Ascending aorta (tissue), 2 donors: ENCODE measurements at regions not wholly inside any gene's neighbourhood (a gene's known extent, or its start where the extent isn't known, plus 50 kb on each side); places are given as distances from the start of the nearest gene placed in this dataset.
"Not testable (repeated sequence)": the region's sequence is repeated elsewhere in the genome, so short reads cannot be mapped to it uniquely, and the experiment has no call there.

ENCODE experiments used
- DNase-seq, 2 donors: peaks; one replicate each; pipeline ENCODE4 v3.0.0-alpha.2; 2019; ENCODE audit warnings: low spot score in 2 of 2
- H3K27ac ChIP-seq, 2 donors: fragments of 200-600 bp; sonication (generic); one replicate each; pipeline ENCODE4 v1.5.1; 2016 to 2017; ENCODE audit warnings: mild to moderate bottlenecking in 1 of 2
- H3K27me3 ChIP-seq: fragments of 200-600 bp; sonication (generic); one replicate; pipeline ENCODE4 v1.5.1; 2017
- H3K36me3 ChIP-seq, 2 donors: fragments of 200-600 bp; sonication (generic); one replicate each; pipeline ENCODE4 v1.5.1; 2016
- H3K4me1 ChIP-seq, 2 donors: fragments of 200-600 bp; sonication (generic); one replicate each; pipeline ENCODE4 v1.5.1; 2016 to 2017; ENCODE audit warnings: mild to moderate bottlenecking in 1 of 2
- H3K4me3 ChIP-seq, 2 donors: fragments of 200-600 bp; sonication (generic); one replicate each; pipeline ENCODE4 v1.5.1; 2016 to 2017; ENCODE audit warnings: mild to moderate bottlenecking in 1 of 2
- H3K9me3 ChIP-seq, 2 donors: fragments of 200-600 bp; sonication (generic); one replicate each; pipeline ENCODE4 v1.5.1; 2016
- intact Hi-C: fragments of 100-400 bp; cut with DNase I; formaldehyde crosslinking; loops from one replicate; pipeline ENCODE4 v1.15.1; 2023
- TF ChIP-seq, protein P1 (sequence below), 3 experiments: fragments of 200-600 bp in 2 of 3; fragments of 450-650 bp in 1 of 3; sonication (generic) in 2 of 3; IDR thresholded peaks; one replicate each; pipeline ENCODE4 v1.5.1; 2016 to 2019; ENCODE audit warnings: antibody characterized with exemption in 3 of 3, mild to moderate bottlenecking in 1 of 3, moderate library complexity in 1 of 3

DNA sequence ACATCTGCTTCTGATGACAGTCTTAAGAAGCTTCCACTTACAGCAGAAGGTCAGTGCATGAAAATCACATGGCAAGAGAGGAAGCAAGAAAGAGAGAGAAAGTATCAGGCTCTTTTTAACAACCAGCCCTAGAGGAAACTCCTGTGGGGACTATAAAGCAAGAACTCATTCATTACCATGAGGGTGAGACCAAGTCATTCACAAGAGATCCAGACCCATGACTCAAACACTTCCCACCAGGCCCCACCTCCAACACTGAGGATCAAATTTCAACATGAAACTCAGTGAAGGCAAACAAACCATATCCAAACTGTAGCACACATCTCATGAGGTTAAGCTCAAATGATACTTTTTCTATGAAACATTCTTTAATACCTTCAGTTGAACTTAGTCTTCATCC, 643.2 kb upstream of the SYNCRIP start:
- H3K4me1 ChIP-seq = no peaks in the 10 kb centered on the region
- intact Hi-C loops = no loop called here
- no peaks in the 10 kb centered on the region for H3K36me3 ChIP-seq
- H3K27ac ChIP-seq = no peak overlapping the region
- TF ChIP-seq, protein P1, sequence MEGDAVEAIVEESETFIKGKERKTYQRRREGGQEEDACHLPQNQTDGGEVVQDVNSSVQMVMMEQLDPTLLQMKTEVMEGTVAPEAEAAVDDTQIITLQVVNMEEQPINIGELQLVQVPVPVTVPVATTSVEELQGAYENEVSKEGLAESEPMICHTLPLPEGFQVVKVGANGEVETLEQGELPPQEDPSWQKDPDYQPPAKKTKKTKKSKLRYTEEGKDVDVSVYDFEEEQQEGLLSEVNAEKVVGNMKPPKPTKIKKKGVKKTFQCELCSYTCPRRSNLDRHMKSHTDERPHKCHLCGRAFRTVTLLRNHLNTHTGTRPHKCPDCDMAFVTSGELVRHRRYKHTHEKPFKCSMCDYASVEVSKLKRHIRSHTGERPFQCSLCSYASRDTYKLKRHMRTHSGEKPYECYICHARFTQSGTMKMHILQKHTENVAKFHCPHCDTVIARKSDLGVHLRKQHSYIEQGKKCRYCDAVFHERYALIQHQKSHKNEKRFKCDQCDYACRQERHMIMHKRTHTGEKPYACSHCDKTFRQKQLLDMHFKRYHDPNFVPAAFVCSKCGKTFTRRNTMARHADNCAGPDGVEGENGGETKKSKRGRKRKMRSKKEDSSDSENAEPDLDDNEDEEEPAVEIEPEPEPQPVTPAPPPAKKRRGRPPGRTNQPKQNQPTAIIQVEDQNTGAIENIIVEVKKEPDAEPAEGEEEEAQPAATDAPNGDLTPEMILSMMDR (IDR thresholded peaks at IDR 0.05) = no peak
- no peak overlapping the region for H3K4me3 ChIP-seq
- H3K9me3 ChIP-seq = no peaks in the 10 kb centered on the region
- DNase-seq = no peak
- no peaks in the 10 kb centered on the region for H3K27me3 ChIP-seq

DNA sequence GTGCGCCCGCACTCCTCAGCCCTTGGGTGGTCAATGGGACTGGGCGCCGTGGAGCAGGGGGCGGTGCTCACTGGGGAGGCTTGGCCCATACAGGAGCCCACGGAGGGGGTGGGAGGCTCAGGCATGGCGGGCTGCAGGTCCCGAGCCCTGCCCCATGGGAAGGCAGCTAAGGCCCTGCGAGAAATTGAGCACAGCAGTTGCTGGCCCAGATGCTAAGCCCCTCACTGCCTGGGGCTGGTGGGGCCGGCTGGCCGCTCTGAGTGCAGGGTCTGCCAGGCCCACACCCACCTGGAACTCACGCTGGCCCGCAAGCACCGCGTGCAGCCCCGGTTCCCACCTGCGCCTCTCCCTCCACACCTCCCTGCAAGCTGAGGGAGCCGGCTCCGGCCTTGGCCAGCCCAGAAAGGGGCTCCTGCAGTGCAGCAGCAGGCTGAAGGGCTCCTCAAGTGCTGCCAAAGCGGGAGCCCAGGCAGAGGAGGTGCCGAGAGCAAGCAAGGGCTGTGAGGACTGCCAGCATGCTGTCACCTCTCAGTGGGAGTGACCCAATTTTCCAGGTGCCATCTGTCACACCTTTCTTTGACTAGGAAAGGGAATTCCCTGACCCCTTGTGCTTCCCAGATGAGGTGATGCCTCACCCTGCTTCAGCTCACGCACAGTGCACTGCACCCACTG, 642.3 kb upstream of the SYNCRIP start:
- H3K27me3 ChIP-seq, H3K4me1 ChIP-seq, H3K9me3 ChIP-seq, H3K27ac ChIP-seq, H3K36me3 ChIP-seq, intact Hi-C loops, DNase-seq, H3K4me3 ChIP-seq: not testable (repeated sequence)

DNA sequence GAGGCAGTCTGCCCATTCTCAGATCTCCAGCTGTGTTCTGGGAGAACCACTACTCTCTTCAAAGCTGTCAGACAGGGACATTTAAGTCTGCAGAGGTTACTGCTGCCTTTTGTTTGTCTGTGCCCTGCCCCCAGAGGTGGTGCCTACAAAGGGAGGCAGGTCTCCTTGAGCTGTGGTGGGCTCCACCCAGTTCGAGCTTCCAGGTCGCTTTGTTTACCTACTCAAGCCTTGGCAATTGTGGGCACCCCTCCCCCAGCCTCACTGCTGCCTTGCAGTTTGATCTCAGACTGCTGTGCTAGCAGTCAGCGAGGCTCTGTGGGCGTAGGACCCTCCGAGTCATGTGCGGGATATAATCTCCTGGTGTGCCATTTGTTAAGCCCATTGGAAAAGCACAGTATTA, 640.9 kb upstream of the SYNCRIP start:
- H3K9me3 ChIP-seq, H3K36me3 ChIP-seq, H3K4me3 ChIP-seq, intact Hi-C loops, H3K4me1 ChIP-seq, H3K27ac ChIP-seq, H3K27me3 ChIP-seq, DNase-seq: not testable (repeated sequence)

DNA sequence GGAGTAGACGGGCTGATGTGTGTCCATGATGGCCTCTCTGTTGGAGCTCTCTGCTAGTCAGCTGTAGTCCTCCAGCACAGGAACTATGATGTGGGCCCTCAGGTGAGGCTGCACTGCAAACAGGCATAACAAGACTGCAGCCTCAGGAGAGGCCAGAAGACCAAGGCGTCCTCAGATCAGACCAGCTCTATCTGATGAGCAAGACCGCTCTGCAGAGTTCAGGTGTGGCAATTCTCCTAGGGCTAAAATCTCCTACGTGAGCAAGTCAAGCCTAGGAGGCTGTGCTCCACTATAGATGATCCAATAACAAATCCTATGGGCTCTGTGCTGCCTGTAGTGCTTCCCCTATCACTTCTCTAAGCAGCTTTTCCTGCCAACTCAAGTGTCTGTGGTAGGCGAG, 633.4 kb upstream of the SYNCRIP start:
- H3K4me1 ChIP-seq = no peaks in the 10 kb centered on the region
- H3K27me3 ChIP-seq = no peaks in the 10 kb centered on the region
- no peak for DNase-seq
- H3K4me3 ChIP-seq = no peak overlapping the region
- H3K36me3 ChIP-seq = no peaks in the 10 kb centered on the region
- H3K9me3 ChIP-seq = no peaks in the 10 kb centered on the region
- H3K27ac ChIP-seq = no peak overlapping the region
- intact Hi-C loops = no loop called here
- TF ChIP-seq, protein P1 (IDR thresholded peaks at IDR 0.05) = no peak

DNA sequence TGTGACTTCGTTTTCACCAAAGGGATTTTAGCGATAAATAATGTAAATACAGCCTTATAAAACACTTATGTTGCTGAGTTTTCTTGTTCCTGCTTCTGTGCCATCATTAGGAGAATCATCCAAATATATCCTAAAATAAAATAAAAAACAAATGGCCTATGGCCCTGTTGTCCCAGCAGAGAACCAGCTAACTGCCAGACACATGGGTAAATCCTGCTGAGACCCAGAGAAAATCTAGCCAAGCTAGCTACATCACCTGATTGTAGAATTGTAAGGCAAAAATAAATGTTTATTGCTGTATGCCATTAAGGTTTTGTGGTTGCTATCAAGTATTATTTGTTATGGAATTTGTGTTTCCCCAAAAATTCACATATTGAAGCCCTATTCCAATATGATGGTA, 631.2 kb upstream of the SYNCRIP start:
- DNase-seq = no peak
- H3K4me1 ChIP-seq = no peaks in the 10 kb centered on the region
- H3K27ac ChIP-seq = no peak overlapping the region
- TF ChIP-seq, protein P1 (IDR thresholded peaks at IDR 0.05) = no peak
- H3K27me3 ChIP-seq = no peaks in the 10 kb centered on the region
- intact Hi-C loops = no loop called here
- no peaks in the 10 kb centered on the region for H3K9me3 ChIP-seq
- H3K4me3 ChIP-seq = no peak overlapping the region
- H3K36me3 ChIP-seq = no peaks in the 10 kb centered on the region

DNA sequence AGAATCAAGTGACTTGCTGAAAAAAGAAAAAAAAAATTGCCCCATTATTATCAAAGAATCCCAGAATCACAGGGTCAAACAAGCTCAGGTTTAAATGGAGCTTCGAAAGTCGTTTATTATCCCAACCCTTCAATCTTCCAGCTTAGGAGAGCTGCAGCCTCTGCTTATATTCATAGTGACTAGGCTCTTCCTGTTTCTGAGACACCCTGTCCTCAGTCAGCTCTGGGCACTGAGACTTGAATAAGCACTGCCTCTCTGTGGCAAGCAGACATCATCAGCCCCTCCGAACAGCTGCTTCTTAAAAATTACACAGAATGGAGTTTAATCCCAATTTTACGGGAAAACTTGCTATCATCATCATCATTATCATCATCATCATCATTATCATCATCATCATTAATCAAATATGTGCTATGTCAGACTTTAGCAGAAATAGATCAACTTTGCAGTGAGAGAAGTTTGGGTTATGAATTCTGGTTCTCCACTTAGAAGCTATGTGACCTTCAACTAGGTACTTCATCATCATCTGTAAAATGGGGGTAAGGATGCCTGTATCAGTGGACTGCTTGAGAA, 614.0 kb upstream of the SYNCRIP start:
- intact Hi-C loops = no loop called here
- TF ChIP-seq, protein P1 (IDR thresholded peaks at IDR 0.05) = no peak
- no peak for DNase-seq

DNA sequence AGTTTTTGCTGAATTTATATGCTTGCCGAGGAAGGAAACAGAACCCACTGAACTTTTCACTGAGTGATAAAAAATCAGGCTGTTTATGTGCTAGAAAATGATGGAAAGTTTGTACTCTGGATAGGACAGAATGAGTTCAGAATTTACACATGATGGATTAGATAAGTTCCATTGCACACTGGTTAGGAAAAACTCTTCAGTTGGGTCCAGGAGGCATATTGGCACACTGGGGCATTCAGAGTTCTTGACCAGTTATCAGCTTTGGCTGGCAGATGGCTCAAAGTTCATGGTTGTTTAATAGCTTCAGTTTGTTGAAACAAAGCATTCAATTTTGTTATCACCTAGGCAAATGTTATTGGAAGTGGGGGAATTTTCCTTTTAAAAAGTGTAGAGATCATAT, 613.3 kb upstream of the SYNCRIP start:
- Histone ChIP-seq H3K4me3 (no peak overlapping the region), H3K27me3 (no peaks in the 10 kb centered on the region), H3K9me3 (no peaks in the 10 kb centered on the region), H3K36me3 (no peaks in the 10 kb centered on the region), H3K27ac (no peak overlapping the region), H3K4me1 (no peaks in the 10 kb centered on the region)
- TF ChIP-seq, protein P1 (IDR thresholded peaks at IDR 0.05) = no peak
- intact Hi-C loops = no loop called here
- DNase-seq = no peak

More for the DNA sequence above, 614.0 kb upstream of the SYNCRIP start:
- H3K4me3 ChIP-seq = no peak overlapping the region
- H3K4me1 ChIP-seq = no peaks in the 10 kb centered on the region
- no peaks in the 10 kb centered on the region for H3K36me3 ChIP-seq
- H3K27ac ChIP-seq = no peak overlapping the region
- no peaks in the 10 kb centered on the region for H3K9me3 ChIP-seq
- no peaks in the 10 kb centered on the region for H3K27me3 ChIP-seq
